A673 (cell line): ENCODE measurements at regions not wholly inside any gene's neighbourhood (a gene's known extent, or its start where the extent isn't known, plus 50 kb on each side); places are given as distances from the start of the nearest gene placed in this dataset.

Source experiments
- BruUV-seq: library from RNA; stranded (reverse); fragments of 400-500 nt; replicated peaks from 2 replicates; lab custom pipeline; 2021; lab: Mats Ljungman, UMichigan
- CTCF ChIA-PET: fragments of 300-600 bp; sonication (Branson Sonifier 250); formaldehyde crosslinking; loops from one replicate; lab custom pipeline; 2022; ENCODE audit warnings: antibody characterized with exemption; lab: Charles Lee
- POLR2A ChIA-PET: fragments of 300-600 bp; sonication (Branson Sonifier 250); formaldehyde crosslinking; loops from one replicate; lab custom pipeline; 2022; ENCODE audit warnings: antibody characterized with exemption; ENCODE audit not compliant: low non-redundant PET; lab: Charles Lee
- DNase-seq: peaks from one replicate; pipeline ENCODE4 v3.0.0-alpha.2; 2015; ENCODE audit warnings: low spot score
- H3K27ac ChIP-seq: fragments of 200-600 bp; sonication (generic); 2 replicates; pipeline ENCODE4 v1.5.1; 2016; ENCODE audit warnings: mixed run types, low read depth, mild to moderate bottlenecking, mixed read lengths, antibody characterized with exemption, low read length; ENCODE audit not compliant: poor library complexity, severe bottlenecking
- H3K27me3 ChIP-seq: fragments of 200-600 bp; sonication (generic); replicated peaks from 2 replicates; pipeline ENCODE4 v1.6.1; 2017; ENCODE audit warnings: mixed run types, low read depth, mild to moderate bottlenecking, mixed read lengths, antibody characterized with exemption, low read length; ENCODE audit not compliant: insufficient read depth, poor library complexity
- H3K36me3 ChIP-seq: fragments of 200-600 bp; sonication (generic); 2 replicates; pipeline ENCODE4 v1.6.1; 2016; ENCODE audit warnings: mixed run types, mild to moderate bottlenecking, mixed read lengths, antibody characterized with exemption, low read length; ENCODE audit not compliant: insufficient read depth, poor library complexity, severe bottlenecking
- H3K4me1 ChIP-seq: fragments of 200-600 bp; sonication (generic); 2 replicates; pipeline ENCODE4 v1.6.1; 2017; ENCODE audit warnings: mixed run types, mild to moderate bottlenecking, mixed read lengths, antibody characterized with exemption, low read length; ENCODE audit not compliant: insufficient read depth, poor library complexity, severe bottlenecking
- H3K4me3 ChIP-seq: fragments of 200-600 bp; sonication (generic); 2 replicates; pipeline ENCODE4 v1.5.1; 2016; ENCODE audit warnings: low read depth, mixed run types, mild to moderate bottlenecking, mixed read lengths, low read length; ENCODE audit not compliant: poor library complexity, severe bottlenecking
- H3K9me3 ChIP-seq: fragments of 200-600 bp; sonication (generic); 2 replicates; pipeline ENCODE4 v1.6.1; 2016; ENCODE audit warnings: mixed run types, low read depth, mild to moderate bottlenecking, mixed read lengths, antibody characterized with exemption, low read length; ENCODE audit not compliant: poor library complexity, severe bottlenecking
- EZH2 ChIP-seq: fragments of 200-600 bp; sonication (generic); IDR thresholded peaks from 2 replicates; pipeline ENCODE4 v1.6.1; 2017; ENCODE audit warnings: borderline replicate concordance, low read depth, mild to moderate bottlenecking, mixed read lengths, antibody characterized with exemption, low read length; ENCODE audit not compliant: poor library complexity, severe bottlenecking
- intact Hi-C: fragments of 100-400 bp; cut with micrococcal nuclease; formaldehyde crosslinking; loops from one replicate; pipeline ENCODE4 v1.10.0; 2022; ENCODE audit not compliant: unreplicated experiment
- TF ChIP-seq, protein P1 (sequence below): fragments of 300-800, 200-600 bp; sonication (generic); conservative IDR thresholded peaks from 2 replicates; pipeline ENCODE4 v1.5.1; 2017; ENCODE audit warnings: low read depth, mild to moderate bottlenecking, antibody characterized with exemption, low read length, moderate library complexity, mixed read lengths

DNA sequence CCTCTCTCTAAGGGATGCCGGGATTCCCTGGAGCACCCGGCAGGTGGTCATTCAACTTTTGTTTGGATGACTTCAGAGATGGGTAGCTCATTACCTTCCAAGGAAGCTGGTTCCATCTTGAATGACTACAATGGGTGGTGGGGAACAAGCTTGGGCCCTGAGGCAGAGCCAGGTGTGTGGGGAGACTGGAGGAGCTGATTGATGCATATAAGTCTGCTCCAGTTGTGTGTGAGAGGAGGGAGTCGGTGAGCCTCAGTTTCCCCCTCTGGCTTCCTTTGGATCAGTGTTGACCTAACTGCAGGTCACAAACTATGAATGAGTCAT is 133.8 kb upstream of the ZBTB40 start:
- H3K9me3 ChIP-seq: no peaks in the 10 kb centered on the region
- no peak overlapping the region for H3K27ac ChIP-seq
- BruUV-seq: no TSS peak
- POLR2A ChIA-PET: no interaction called here
- intact Hi-C loops: no loop called here
- no peaks in the 10 kb centered on the region for H3K36me3 ChIP-seq
- no peak for TF ChIP-seq EZH2
- TF ChIP-seq, protein P1, sequence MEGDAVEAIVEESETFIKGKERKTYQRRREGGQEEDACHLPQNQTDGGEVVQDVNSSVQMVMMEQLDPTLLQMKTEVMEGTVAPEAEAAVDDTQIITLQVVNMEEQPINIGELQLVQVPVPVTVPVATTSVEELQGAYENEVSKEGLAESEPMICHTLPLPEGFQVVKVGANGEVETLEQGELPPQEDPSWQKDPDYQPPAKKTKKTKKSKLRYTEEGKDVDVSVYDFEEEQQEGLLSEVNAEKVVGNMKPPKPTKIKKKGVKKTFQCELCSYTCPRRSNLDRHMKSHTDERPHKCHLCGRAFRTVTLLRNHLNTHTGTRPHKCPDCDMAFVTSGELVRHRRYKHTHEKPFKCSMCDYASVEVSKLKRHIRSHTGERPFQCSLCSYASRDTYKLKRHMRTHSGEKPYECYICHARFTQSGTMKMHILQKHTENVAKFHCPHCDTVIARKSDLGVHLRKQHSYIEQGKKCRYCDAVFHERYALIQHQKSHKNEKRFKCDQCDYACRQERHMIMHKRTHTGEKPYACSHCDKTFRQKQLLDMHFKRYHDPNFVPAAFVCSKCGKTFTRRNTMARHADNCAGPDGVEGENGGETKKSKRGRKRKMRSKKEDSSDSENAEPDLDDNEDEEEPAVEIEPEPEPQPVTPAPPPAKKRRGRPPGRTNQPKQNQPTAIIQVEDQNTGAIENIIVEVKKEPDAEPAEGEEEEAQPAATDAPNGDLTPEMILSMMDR: no peak
- H3K4me1 ChIP-seq: no peaks in the 10 kb centered on the region
- DNase-seq: no peak
- no peak overlapping the region for H3K4me3 ChIP-seq
- CTCF ChIA-PET: no interaction called here
- H3K27me3 ChIP-seq: no peaks in the 10 kb centered on the region

DNA sequence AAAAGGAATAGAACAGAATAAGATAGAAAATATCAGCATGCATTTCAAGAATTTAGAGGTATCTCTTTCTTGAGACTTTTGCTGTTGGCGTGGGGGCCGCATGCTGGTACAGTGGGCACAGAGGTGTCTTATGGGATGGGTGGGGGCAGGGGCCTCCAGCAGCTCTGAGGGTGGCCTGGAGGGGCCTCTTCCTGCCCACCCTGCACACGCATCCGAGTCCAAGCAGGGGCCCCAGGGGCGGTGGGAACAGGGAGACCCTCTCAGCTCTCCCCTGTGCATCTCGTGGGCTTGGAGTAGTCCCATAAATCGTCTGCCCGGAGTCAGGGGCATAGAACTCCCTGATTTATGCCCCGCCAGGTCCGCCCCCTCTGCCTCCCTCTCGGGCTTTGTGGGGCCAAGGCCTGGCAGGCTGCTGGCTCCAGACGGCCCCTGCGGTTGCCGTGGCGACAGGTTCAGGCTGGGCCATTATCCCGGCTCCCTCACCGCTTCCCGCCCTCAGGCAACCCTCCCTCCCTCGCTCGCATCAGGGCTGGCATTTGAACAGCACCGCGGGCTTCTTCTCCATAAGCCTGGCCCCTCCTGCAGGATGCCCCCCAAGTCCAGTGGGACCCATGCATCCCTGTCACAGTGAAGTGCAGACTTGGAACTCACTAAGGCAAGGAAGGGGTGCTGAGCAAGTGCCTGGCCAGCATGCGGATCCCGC is 133.2 kb upstream of the ZBTB40 start:
- CTCF ChIA-PET: no interaction called here
- Histone ChIP-seq H3K27ac (no peak overlapping the region), H3K36me3 (no peaks in the 10 kb centered on the region), H3K27me3 (no peaks in the 10 kb centered on the region), H3K4me1 (no peaks in the 10 kb centered on the region), H3K9me3 (no peaks in the 10 kb centered on the region), H3K4me3 (no peak overlapping the region)
- no TSS peak for BruUV-seq
- intact Hi-C loops: no loop called here
- POLR2A ChIA-PET: no interaction called here
- TF ChIP-seq, protein P1: no peak
- TF ChIP-seq EZH2: no peak
- DNase-seq: no peak

DNA sequence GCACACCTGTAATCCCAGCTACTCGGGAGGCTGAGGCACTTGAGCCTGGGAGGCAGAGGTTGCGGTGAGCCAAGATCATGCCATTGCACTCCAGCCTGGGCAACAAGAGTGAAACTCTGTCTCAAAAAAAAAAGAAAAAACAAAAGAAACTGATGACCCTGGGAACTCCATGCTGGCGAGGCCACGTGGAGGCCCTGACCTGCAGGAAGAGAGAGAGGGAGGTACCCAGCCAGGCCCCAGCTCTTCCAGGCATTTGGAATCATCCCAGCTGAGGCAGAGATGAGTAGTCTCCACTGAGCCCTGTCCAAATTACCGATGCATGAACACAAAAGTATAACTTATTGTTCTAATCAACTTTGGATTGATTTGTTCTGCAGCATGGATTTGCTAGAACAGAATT is 132.0 kb upstream of the ZBTB40 start:
- no peak for DNase-seq
- no peaks in the 10 kb centered on the region for H3K27me3 ChIP-seq
- TF ChIP-seq EZH2: no peak
- TF ChIP-seq, protein P1: no peak
- no peak overlapping the region for H3K4me3 ChIP-seq
- CTCF ChIA-PET: no interaction called here
- intact Hi-C loops: no loop called here
- H3K27ac ChIP-seq: no peak overlapping the region
- H3K36me3 ChIP-seq: no peaks in the 10 kb centered on the region
- BruUV-seq: no TSS peak
- no peaks in the 10 kb centered on the region for H3K4me1 ChIP-seq
- H3K9me3 ChIP-seq: no peaks in the 10 kb centered on the region
- POLR2A ChIA-PET: no interaction called here
